SK-N-SH (cell line): ENCODE measurements at regions not wholly inside any gene's neighbourhood (a gene's known extent, or its start where the extent isn't known, plus 50 kb on each side); places are given as distances from the start of the nearest gene placed in this dataset.

Experiments
- CTCF ChIA-PET: fragments of 300-600, 350-600 bp; formaldehyde crosslinking; extraction: SDS; loops from one replicate; lab custom pipeline; 2021; lab: Yijun Ruan, JAX
- POLR2A ChIA-PET: fragments of 350-600 bp; sonication (Branson Sonifier 250); formaldehyde crosslinking; extraction: SDS; loops from one replicate; lab custom pipeline; 2020; ENCODE audit warnings: antibody characterized with exemption, inconsistent platforms; lab: Yijun Ruan, JAX
- DNase-seq: peaks from one replicate; pipeline ENCODE4 v3.0.0; 2012
- H2AFZ ChIP-seq: fragments of 200-600 bp; sonication (generic); 2 replicates; pipeline ENCODE4 v1.8.1; 2016; ENCODE audit warnings: antibody characterized with exemption, mild to moderate bottlenecking, low read depth
- H3F3A ChIP-seq: fragments of 200-600 bp; sonication (generic); replicated peaks from 2 replicates; pipeline ENCODE3; 2016; ENCODE audit warnings: antibody characterized with exemption, mild to moderate bottlenecking; ENCODE audit not compliant: insufficient read depth
- H3K27ac ChIP-seq, 2 experiments: fragments of 200-500 bp in 1 of 2; fragments of 200-600 bp in 1 of 2; sonication (Bioruptor generic) in 1 of 2; sonication (generic), shearing (Covaris generic) in 1 of 2; 2 replicates each; pipeline versions ENCODE4 v1.5.1 to v1.6.1; 2014 to 2016; ENCODE audit warnings: low read depth in 2 of 2, inconsistent platforms in 1 of 2, low read length in 1 of 2, mild to moderate bottlenecking in 1 of 2, mixed read lengths in 1 of 2
- H3K27me3 ChIP-seq: fragments of 200-600 bp; sonication (generic), shearing (Covaris generic); 2 replicates; pipeline ENCODE4 v1.6.1; 2016; ENCODE audit warnings: mixed run types; ENCODE audit not compliant: insufficient read depth
- H3K36me3 ChIP-seq, 2 experiments: fragments of 200-500 bp in 1 of 2; fragments of 200-600 bp in 1 of 2; sonication (Bioruptor generic) in 1 of 2; sonication (generic) in 1 of 2; replicated peaks in 1 of 2; 2 replicates each; pipeline versions ENCODE3 to v1.5.1; 2014 to 2016; ENCODE audit warnings: low read length in 1 of 2, mild to moderate bottlenecking in 1 of 2; ENCODE audit not compliant: insufficient read depth in 2 of 2, control insufficient read depth in 1 of 2
- H3K4me1 ChIP-seq, 2 experiments: fragments of 200-500 bp in 1 of 2; fragments of 200-600 bp in 1 of 2; sonication (Bioruptor generic) in 1 of 2; sonication (generic), shearing (Covaris generic) in 1 of 2; 2 replicates each; pipeline versions ENCODE4 v1.5.1 to v1.6.1; 2014 to 2016; ENCODE audit warnings: low read depth in 1 of 2, low read length in 1 of 2, mixed run types in 1 of 2; ENCODE audit not compliant: insufficient read depth in 2 of 2, control insufficient read depth in 1 of 2
- H3K4me2 ChIP-seq: fragments of 200-600 bp; sonication (generic), shearing (Covaris generic); 2 replicates; pipeline ENCODE4 v1.6.1; 2017; ENCODE audit warnings: mixed run types
- H3K4me3 ChIP-seq, 2 experiments: fragments of 200-500 bp in 1 of 2; fragments of 200-600 bp in 1 of 2; sonication (Bioruptor generic) in 1 of 2; sonication (generic), shearing (Covaris generic) in 1 of 2; 2 replicates each; pipeline versions ENCODE4 v1.5.1 to v1.8.1; 2014 to 2016; ENCODE audit warnings: low read depth in 2 of 2, inconsistent platforms in 1 of 2, low read length in 1 of 2, mild to moderate bottlenecking in 1 of 2, mixed read lengths in 1 of 2, moderate library complexity in 1 of 2
- H3K79me2 ChIP-seq: fragments of 200-600 bp; sonication (generic); 2 replicates; pipeline ENCODE4 v1.8.1; 2017; ENCODE audit warnings: mild to moderate bottlenecking; ENCODE audit not compliant: insufficient read depth
- H3K9ac ChIP-seq: fragments of 200-600 bp; sonication (generic); 2 replicates; pipeline ENCODE4 v1.6.1; 2017; ENCODE audit warnings: mixed run types
- H3K9me2 ChIP-seq: fragments of 200-600 bp; sonication (generic); 2 replicates; pipeline ENCODE4 v1.6.1; 2017; ENCODE audit warnings: mixed run types
- H3K9me3 ChIP-seq: fragments of 200-600 bp; sonication (generic); 2 replicates; pipeline ENCODE4 v1.6.1; 2017; ENCODE audit warnings: mixed run types, mild to moderate bottlenecking, moderate library complexity
- H4K20me1 ChIP-seq: fragments of 200-600 bp; sonication (generic); 2 replicates; pipeline ENCODE4 v1.6.1; 2017; ENCODE audit warnings: mild to moderate bottlenecking, mixed run types; ENCODE audit not compliant: insufficient read depth
- CHD2 ChIP-seq: fragments of 150-350 bp; IDR thresholded peaks from 2 replicates; pipeline ENCODE4 v1.6.1; 2018; ENCODE audit warnings: low read length; ENCODE audit not compliant: partially characterized antibody
- ELF1 ChIP-seq: IDR thresholded peaks from 2 replicates; pipeline ENCODE4 v1.4.0; 2012
- EZH2phosphoT487 ChIP-seq: fragments of 200-600 bp; sonication (generic); IDR thresholded peaks from 2 replicates; pipeline ENCODE4 v1.6.1; 2017; ENCODE audit warnings: low read depth, mixed run types, mild to moderate bottlenecking, antibody characterized with exemption, moderate library complexity, borderline replicate concordance
- FOXJ3 ChIP-seq: sonication (generic); formaldehyde crosslinking; IDR thresholded peaks from 2 replicates; pipeline ENCODE4 v1.5.1; 2020; ENCODE audit warnings: mild to moderate bottlenecking, missing genetic modification reagents
- FOXM1 ChIP-seq: IDR thresholded peaks from 2 replicates; pipeline ENCODE4 v1.4.0; 2012; ENCODE audit warnings: low read depth, mild to moderate bottlenecking
- GATA2 ChIP-seq: sonication (generic); formaldehyde crosslinking; IDR thresholded peaks from 2 replicates; pipeline ENCODE4 v1.5.0; 2020; ENCODE audit warnings: mild to moderate bottlenecking, missing genetic modification reagents
- JUND ChIP-seq: IDR thresholded peaks from 2 replicates; pipeline ENCODE4 v1.4.0; 2012
- MEF2A ChIP-seq: IDR thresholded peaks from 2 replicates; pipeline ENCODE4 v1.4.0; 2012; ENCODE audit warnings: low read depth, borderline replicate concordance
- MXI1 ChIP-seq: IDR thresholded peaks from 2 replicates; pipeline ENCODE4 v1.6.1; 2012; ENCODE audit warnings: mild to moderate bottlenecking, low read depth, low read length, improper control_type of control experiment
- NRF1 ChIP-seq: IDR thresholded peaks from 2 replicates; pipeline ENCODE4 v1.6.1; 2012; ENCODE audit warnings: low read depth, mild to moderate bottlenecking, low read length
- RAD21 ChIP-seq: IDR thresholded peaks from 2 replicates; pipeline ENCODE4 v1.6.1; 2012; ENCODE audit warnings: mild to moderate bottlenecking, low read length
- RCOR1 ChIP-seq: fragments of 150-350 bp; IDR thresholded peaks from 2 replicates; pipeline ENCODE4 v1.6.1; 2017; ENCODE audit warnings: antibody characterized with exemption, low read length
- SMC3 ChIP-seq: IDR thresholded peaks from 2 replicates; pipeline ENCODE4 v1.6.1; 2012; ENCODE audit warnings: low read depth, low read length, improper control_type of control experiment
- TAF1 ChIP-seq: IDR thresholded peaks from 2 replicates; pipeline ENCODE4 v1.6.1; 2012; ENCODE audit warnings: low read depth, mild to moderate bottlenecking, low read length, moderate library complexity, borderline replicate concordance
- TCF12 ChIP-seq: IDR thresholded peaks from 2 replicates; pipeline ENCODE4 v1.4.0; 2012
- WGBS: methylation state at CpG from one replicate; pipeline ENCODE4 v1.1.6; 2017; ENCODE audit warnings: low lambda C conversion rate; 5-methylcytosine and 5-hydroxymethylcytosine counted together
- TF ChIP-seq, protein P1 (sequence below): fragments of 150-350 bp; IDR thresholded peaks from 2 replicates; pipeline ENCODE4 v1.6.1; 2017; ENCODE audit warnings: antibody characterized with exemption, low read length, low read depth, borderline replicate concordance
- TF ChIP-seq, protein P2 (sequence below): IDR thresholded peaks from 2 replicates; pipeline ENCODE4 v1.4.0; 2012; ENCODE audit warnings: low read depth
- TF ChIP-seq, protein P3 (sequence below): IDR thresholded peaks from 2 replicates; pipeline ENCODE4 v1.6.1; 2012; ENCODE audit warnings: mild to moderate bottlenecking, low read depth, low read length, moderate library complexity
- TF ChIP-seq, protein P4 (sequence below): fragments of 150-350 bp; IDR thresholded peaks from 2 replicates; pipeline ENCODE4 v1.6.1; 2016; ENCODE audit warnings: mild to moderate bottlenecking, low read depth, low read length
- TF ChIP-seq, protein P5 (sequence below): IDR thresholded peaks from 2 replicates; pipeline ENCODE4 v1.4.0; 2012; ENCODE audit warnings: low read depth, borderline replicate concordance

DNA sequence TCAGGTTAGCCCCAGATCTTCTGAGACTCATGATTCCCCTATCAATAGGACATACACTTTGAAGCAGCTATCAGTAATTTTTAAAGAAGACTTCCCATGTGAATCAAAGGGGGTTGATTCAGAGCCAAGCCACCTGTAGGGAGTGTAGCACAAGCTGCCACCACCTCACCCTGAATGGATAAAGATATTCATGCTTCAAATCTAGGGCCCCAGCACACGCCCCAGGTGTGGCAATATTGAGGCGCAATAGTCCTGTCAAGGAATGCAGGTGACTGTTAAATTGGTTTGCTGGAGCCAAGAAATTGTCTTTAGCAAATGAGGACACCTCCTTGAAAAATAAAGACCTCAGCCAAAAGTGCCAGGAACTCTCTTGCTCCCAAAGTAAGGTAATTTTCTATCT, 404.4 kb downstream of the MAFB start (continued):
- no peak for TF ChIP-seq FOXJ3
- TF ChIP-seq GATA2 (CRISPR knock-in tag), result no peak
- TF ChIP-seq MEF2A, result no peak
- no peak for TF ChIP-seq ELF1
- TF ChIP-seq SMC3, result no peak
- TF ChIP-seq RAD21, result no peak
- TF ChIP-seq JUND, result no peak
- TF ChIP-seq, all 33 proteins: peak for 0

DNA sequence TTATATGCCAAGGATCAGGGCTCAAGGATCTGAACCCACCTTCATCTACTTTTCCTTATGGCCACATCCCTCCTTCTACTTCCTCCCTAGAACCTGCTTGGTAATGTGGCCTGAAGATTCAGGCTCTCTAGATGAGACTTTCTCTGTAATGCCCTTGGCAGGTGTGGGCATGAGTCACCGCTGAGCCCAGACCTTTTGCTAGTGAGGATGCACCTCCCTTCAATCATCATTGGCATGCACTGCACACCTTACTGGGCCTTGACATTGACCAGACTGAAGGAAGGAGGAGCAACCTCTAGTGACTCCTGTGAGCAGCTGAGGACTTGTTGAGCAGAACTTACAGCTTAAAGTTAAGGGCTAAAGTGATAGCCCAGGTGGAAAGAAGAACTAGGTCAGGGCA, 405.3 kb downstream of the MAFB start:
- no peaks in the 10 kb centered on the region for H4K20me1 ChIP-seq
- no peaks in the 10 kb centered on the region for H3K36me3 ChIP-seq
- 17% methylated on average over 1 of the region's 1 CpG for WGBS
- no peak for DNase-seq
- no peaks in the 10 kb centered on the region for H3K9me2 ChIP-seq
- H3K27me3 ChIP-seq, result no peaks in the 10 kb centered on the region
- no peak overlapping the region for H3K27ac ChIP-seq
- TF ChIP-seq MXI1, result no peak
- TF ChIP-seq, protein P1, sequence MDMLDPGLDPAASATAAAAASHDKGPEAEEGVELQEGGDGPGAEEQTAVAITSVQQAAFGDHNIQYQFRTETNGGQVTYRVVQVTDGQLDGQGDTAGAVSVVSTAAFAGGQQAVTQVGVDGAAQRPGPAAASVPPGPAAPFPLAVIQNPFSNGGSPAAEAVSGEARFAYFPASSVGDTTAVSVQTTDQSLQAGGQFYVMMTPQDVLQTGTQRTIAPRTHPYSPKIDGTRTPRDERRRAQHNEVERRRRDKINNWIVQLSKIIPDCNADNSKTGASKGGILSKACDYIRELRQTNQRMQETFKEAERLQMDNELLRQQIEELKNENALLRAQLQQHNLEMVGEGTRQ, result no peak
- TF ChIP-seq, protein P2, sequence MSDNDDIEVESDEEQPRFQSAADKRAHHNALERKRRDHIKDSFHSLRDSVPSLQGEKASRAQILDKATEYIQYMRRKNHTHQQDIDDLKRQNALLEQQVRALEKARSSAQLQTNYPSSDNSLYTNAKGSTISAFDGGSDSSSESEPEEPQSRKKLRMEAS, result no peak
- TF ChIP-seq, protein P3, sequence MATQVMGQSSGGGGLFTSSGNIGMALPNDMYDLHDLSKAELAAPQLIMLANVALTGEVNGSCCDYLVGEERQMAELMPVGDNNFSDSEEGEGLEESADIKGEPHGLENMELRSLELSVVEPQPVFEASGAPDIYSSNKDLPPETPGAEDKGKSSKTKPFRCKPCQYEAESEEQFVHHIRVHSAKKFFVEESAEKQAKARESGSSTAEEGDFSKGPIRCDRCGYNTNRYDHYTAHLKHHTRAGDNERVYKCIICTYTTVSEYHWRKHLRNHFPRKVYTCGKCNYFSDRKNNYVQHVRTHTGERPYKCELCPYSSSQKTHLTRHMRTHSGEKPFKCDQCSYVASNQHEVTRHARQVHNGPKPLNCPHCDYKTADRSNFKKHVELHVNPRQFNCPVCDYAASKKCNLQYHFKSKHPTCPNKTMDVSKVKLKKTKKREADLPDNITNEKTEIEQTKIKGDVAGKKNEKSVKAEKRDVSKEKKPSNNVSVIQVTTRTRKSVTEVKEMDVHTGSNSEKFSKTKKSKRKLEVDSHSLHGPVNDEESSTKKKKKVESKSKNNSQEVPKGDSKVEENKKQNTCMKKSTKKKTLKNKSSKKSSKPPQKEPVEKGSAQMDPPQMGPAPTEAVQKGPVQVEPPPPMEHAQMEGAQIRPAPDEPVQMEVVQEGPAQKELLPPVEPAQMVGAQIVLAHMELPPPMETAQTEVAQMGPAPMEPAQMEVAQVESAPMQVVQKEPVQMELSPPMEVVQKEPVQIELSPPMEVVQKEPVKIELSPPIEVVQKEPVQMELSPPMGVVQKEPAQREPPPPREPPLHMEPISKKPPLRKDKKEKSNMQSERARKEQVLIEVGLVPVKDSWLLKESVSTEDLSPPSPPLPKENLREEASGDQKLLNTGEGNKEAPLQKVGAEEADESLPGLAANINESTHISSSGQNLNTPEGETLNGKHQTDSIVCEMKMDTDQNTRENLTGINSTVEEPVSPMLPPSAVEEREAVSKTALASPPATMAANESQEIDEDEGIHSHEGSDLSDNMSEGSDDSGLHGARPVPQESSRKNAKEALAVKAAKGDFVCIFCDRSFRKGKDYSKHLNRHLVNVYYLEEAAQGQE, result no peak
- TF ChIP-seq FOXJ3, result no peak
- no peak for TF ChIP-seq EZH2phosphoT487
- TF ChIP-seq, protein P4, sequence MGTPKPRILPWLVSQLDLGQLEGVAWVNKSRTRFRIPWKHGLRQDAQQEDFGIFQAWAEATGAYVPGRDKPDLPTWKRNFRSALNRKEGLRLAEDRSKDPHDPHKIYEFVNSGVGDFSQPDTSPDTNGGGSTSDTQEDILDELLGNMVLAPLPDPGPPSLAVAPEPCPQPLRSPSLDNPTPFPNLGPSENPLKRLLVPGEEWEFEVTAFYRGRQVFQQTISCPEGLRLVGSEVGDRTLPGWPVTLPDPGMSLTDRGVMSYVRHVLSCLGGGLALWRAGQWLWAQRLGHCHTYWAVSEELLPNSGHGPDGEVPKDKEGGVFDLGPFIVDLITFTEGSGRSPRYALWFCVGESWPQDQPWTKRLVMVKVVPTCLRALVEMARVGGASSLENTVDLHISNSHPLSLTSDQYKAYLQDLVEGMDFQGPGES, result no peak
- no peak for TF ChIP-seq NRF1
- no peak for TF ChIP-seq TAF1
- no peak for TF ChIP-seq SMC3
- TF ChIP-seq MEF2A, result no peak
- no peak for TF ChIP-seq JUND
- TF ChIP-seq TCF12, result no peak
- TF ChIP-seq RCOR1, result no peak
- no peak for TF ChIP-seq RAD21
- TF ChIP-seq FOXM1, result no peak
- no peak for TF ChIP-seq GATA2 (CRISPR knock-in tag)
- no peak for TF ChIP-seq CHD2
- TF ChIP-seq, protein P5, sequence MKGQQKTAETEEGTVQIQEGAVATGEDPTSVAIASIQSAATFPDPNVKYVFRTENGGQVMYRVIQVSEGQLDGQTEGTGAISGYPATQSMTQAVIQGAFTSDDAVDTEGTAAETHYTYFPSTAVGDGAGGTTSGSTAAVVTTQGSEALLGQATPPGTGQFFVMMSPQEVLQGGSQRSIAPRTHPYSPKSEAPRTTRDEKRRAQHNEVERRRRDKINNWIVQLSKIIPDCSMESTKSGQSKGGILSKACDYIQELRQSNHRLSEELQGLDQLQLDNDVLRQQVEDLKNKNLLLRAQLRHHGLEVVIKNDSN, result no peak
- H3K9me3 ChIP-seq, result no peaks in the 10 kb centered on the region
- no peak overlapping the region for H3K9ac ChIP-seq
- no peak overlapping the region for H2AFZ ChIP-seq
- H3K4me1 ChIP-seq, result peaks cover 13 to 26% of the 10 kb centered on the region in 2 experiments; a peak in 3 of 4 replicates
- no peak overlapping the region for H3K4me2 ChIP-seq
- POLR2A ChIA-PET, result no interaction called here
- no peaks in the 10 kb centered on the region for H3F3A ChIP-seq
- H3K79me2 ChIP-seq, result no peaks in the 10 kb centered on the region
- CTCF ChIA-PET, result no interaction called here
- no peak overlapping the region for H3K4me3 ChIP-seq
